HepG2 (cell line): ENCODE measurements at regions not wholly inside any gene's neighbourhood (a gene's known extent, or its start where the extent isn't known, plus 50 kb on each side); places are given as distances from the start of the nearest gene placed in this dataset.

Source experiments
- ATAC-seq: fragments of 200-7000 bp; cut with Tn5 transposase; 3 replicates; pipeline ENCODE4 v1.9.1; 2020; ENCODE audit warnings: mild to moderate bottlenecking, moderate library complexity
- BruUV-seq: library from RNA; stranded (reverse); fragments of 400-500 nt; replicated peaks from 2 replicates; lab custom pipeline; 2021; lab: Mats Ljungman, UMichigan
- CTCF ChIA-PET: fragments of 300-600 bp; formaldehyde crosslinking; extraction: SDS; loops from one replicate; lab custom pipeline; 2021; ENCODE audit warnings: low total read pairs, inconsistent platforms, low intra/inter-chr PET ratio; lab: Yijun Ruan, JAX
- POLR2A ChIA-PET: fragments of 350-600 bp; sonication (Branson Sonifier 250); formaldehyde crosslinking; loops from one replicate; lab custom pipeline; 2020; ENCODE audit warnings: antibody characterized with exemption, inconsistent platforms; lab: Yijun Ruan, JAX
- DNase-seq: peaks from one replicate; pipeline ENCODE4 v3.0.0-alpha.2; 2015; ENCODE audit warnings: low spot score
- FAIRE-seq: peaks from 3 replicates; lab custom pipeline; 2011; peaks lifted over from hg19 to GRCh38; lab: Jason Lieb, UNC
- H2AFZ ChIP-seq: one replicate; pipeline ENCODE4 v1.6.1; 2011; ENCODE audit warnings: low read length, inconsistent platforms
- H3K27ac ChIP-seq: fragments of 300-600 bp; 3 replicates; pipeline ENCODE4 v1.8.0; 2011; ENCODE audit warnings: mixed run types, mild to moderate bottlenecking, mixed read lengths, low read length, inconsistent platforms; ENCODE audit not compliant: insufficient read depth; ENCODE audit errors: extremely low read length
- H3K27me3 ChIP-seq, 2 experiments: fragments of 200-600 bp in 1 of 2; 2 replicates in 1 of 2; 3 replicates in 1 of 2; pipeline versions ENCODE4 v1.6.0 to v1.8.0; 2011; ENCODE audit warnings: low read length in 2 of 2, mild to moderate bottlenecking in 2 of 2, moderate library complexity in 2 of 2, inconsistent platforms in 1 of 2; ENCODE audit not compliant: insufficient read depth in 2 of 2, control insufficient read depth in 1 of 2
- H3K36me3 ChIP-seq, 2 experiments: fragments of 200-600 bp in 1 of 2; replicated peaks in 1 of 2; 2 replicates in 1 of 2; 3 replicates in 1 of 2; pipeline versions ENCODE4 v1.5.1 to v1.8.0; 2011; ENCODE audit warnings: low read length in 2 of 2, inconsistent platforms in 1 of 2; ENCODE audit not compliant: insufficient read depth in 2 of 2, control insufficient read depth in 1 of 2
- H3K4me1 ChIP-seq: 2 replicates; pipeline ENCODE4 v1.5.1; 2012; ENCODE audit warnings: low read length, inconsistent platforms; ENCODE audit not compliant: insufficient read depth
- H3K4me2 ChIP-seq: 2 replicates; pipeline ENCODE4 v1.6.0; 2011; ENCODE audit warnings: low read depth, low read length, inconsistent platforms
- H3K4me3 ChIP-seq, 3 experiments: fragments of 200-600 bp in 1 of 3; sonication (generic), shearing (Covaris generic) in 1 of 3; replicated peaks in 1 of 3; 2 replicates each; pipeline ENCODE4 v1.5.1; 2011 to 2016; ENCODE audit warnings: low read length in 3 of 3, inconsistent platforms in 2 of 3, low read depth in 2 of 3, mild to moderate bottlenecking in 2 of 3, control low read depth in 1 of 3, mixed read lengths in 1 of 3; ENCODE audit not compliant: insufficient read depth in 1 of 3
- H3K79me2 ChIP-seq: one replicate; pipeline ENCODE4 v1.6.1; 2011; ENCODE audit warnings: low read length, inconsistent platforms; ENCODE audit not compliant: insufficient read depth
- H3K9ac ChIP-seq: 2 replicates; pipeline ENCODE4 v1.6.0; 2011; ENCODE audit warnings: mild to moderate bottlenecking, low read depth, low read length, inconsistent platforms; ENCODE audit not compliant: insufficient read depth
- H3K9me3 ChIP-seq: 2 replicates; pipeline ENCODE4 v1.5.1; 2012; ENCODE audit warnings: mild to moderate bottlenecking, low read length
- H4K20me1 ChIP-seq: 2 replicates; pipeline ENCODE4 v1.6.0; 2011; ENCODE audit warnings: inconsistent platforms, mild to moderate bottlenecking, low read length, moderate library complexity; ENCODE audit not compliant: insufficient read depth
- FOXJ3 ChIP-seq: sonication (generic); formaldehyde crosslinking; IDR thresholded peaks from 2 replicates; pipeline ENCODE4 v1.4.0; 2020; ENCODE audit warnings: missing genetic modification reagents, mild to moderate bottlenecking, borderline replicate concordance
- MAF1 ChIP-seq: sonication (generic); formaldehyde crosslinking; IDR thresholded peaks from 2 replicates; pipeline ENCODE4 v1.5.0; 2020; ENCODE audit warnings: missing genetic modification reagents, borderline replicate concordance
- ZBTB1 ChIP-seq: sonication (generic); formaldehyde crosslinking; IDR thresholded peaks from 2 replicates; pipeline ENCODE4 v1.4.0; 2020; ENCODE audit warnings: missing genetic modification reagents, borderline replicate concordance
- ZNF292 ChIP-seq: sonication (generic); formaldehyde crosslinking; IDR thresholded peaks from 2 replicates; pipeline ENCODE4 v1.8.1; 2022; ENCODE audit warnings: mild to moderate bottlenecking, low read depth, missing genetic modification reagents, borderline replicate concordance
- ZNF451 ChIP-seq: sonication (generic); formaldehyde crosslinking; IDR thresholded peaks from 2 replicates; pipeline ENCODE4 v1.5.0; 2020; ENCODE audit warnings: mild to moderate bottlenecking, missing genetic modification reagents
- ZNF841 ChIP-seq: sonication (generic); formaldehyde crosslinking; IDR thresholded peaks from 2 replicates; pipeline ENCODE4 v1.8.1; 2023; ENCODE audit warnings: missing genetic modification reagents, borderline replicate concordance
- WGBS: methylation state at CpG from one replicate; pipeline ENCODE4 v1.1.6; 2017; ENCODE audit warnings: low lambda C conversion rate; 5-methylcytosine and 5-hydroxymethylcytosine counted together
- in situ Hi-C: cut with HindIII; loops from 2 replicates; pipeline ENCODE4 v1.10.0; 2017; ENCODE audit warnings: low pct_unique_long_range_greater_than_20kb; ENCODE audit not compliant: extremely low pct_ligation_motif_present
- intact Hi-C: fragments of 100-400 bp; cut with micrococcal nuclease; formaldehyde crosslinking; loops from one replicate; pipeline ENCODE4 v1.10.0; 2022; ENCODE audit not compliant: unreplicated experiment
- TF ChIP-seq, protein P1 (sequence below): sonication (generic); formaldehyde crosslinking; IDR thresholded peaks from 2 replicates; pipeline ENCODE4 v1.4.0; 2020; ENCODE audit warnings: missing genetic modification reagents
- TF ChIP-seq, protein P2 (sequence below): sonication (generic); formaldehyde crosslinking; IDR thresholded peaks from 2 replicates; pipeline ENCODE4 v1.4.0; 2020; ENCODE audit warnings: missing genetic modification reagents
- TF ChIP-seq, protein P3 (sequence below): IDR thresholded peaks from 2 replicates; pipeline ENCODE4 v1.6.1; 2016; ENCODE audit warnings: low read depth, borderline replicate concordance

DNA sequence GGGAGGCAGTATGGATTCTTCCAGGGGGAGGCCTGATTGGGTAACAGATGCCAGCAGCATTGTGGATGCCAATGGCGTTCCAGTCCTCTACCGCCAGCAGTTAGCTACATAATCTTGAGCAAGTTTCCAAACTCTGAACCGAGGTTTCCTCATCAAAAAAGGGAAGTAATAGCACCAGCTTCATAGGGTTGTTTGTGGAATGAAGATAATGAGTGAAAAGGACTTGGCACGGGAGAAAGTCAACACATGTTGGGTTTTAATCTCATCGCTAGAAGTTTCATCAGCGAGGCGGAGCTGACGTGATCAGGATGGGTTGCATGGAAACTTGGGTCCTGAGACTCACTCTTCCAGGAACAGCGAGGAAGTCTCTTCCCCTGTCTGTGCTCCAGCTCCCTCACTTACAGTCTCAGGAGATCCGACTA, 266.7 kb downstream of the SH3BP4 start:
- Histone ChIP-seq H3K27me3 (peaks cover 0 to 22% of the 10 kb centered on the region in 2 experiments; a peak in 4 of 5 replicates), H3K4me2 (no peak overlapping the region), H3K4me1 (no peaks in the 10 kb centered on the region), H3K9ac (no peak overlapping the region), H3K4me3 (no peak overlapping the region), H3K79me2 (no peaks in the 10 kb centered on the region), H2AFZ (no peak overlapping the region), H3K36me3 (no peaks in the 10 kb centered on the region), H3K27ac (no peak overlapping the region), H3K9me3 (no peaks in the 10 kb centered on the region), H4K20me1 (no peaks in the 10 kb centered on the region)
- in situ Hi-C loops (no loop called here), intact Hi-C loops (no loop called here)
- ChIA-PET CTCF (no interaction called here), POLR2A (no interaction called here)
- BruUV-seq = no TSS peak
- ATAC-seq (no peak), DNase-seq (no peak), FAIRE-seq (no peak)
- TF ChIP-seq, protein P1, sequence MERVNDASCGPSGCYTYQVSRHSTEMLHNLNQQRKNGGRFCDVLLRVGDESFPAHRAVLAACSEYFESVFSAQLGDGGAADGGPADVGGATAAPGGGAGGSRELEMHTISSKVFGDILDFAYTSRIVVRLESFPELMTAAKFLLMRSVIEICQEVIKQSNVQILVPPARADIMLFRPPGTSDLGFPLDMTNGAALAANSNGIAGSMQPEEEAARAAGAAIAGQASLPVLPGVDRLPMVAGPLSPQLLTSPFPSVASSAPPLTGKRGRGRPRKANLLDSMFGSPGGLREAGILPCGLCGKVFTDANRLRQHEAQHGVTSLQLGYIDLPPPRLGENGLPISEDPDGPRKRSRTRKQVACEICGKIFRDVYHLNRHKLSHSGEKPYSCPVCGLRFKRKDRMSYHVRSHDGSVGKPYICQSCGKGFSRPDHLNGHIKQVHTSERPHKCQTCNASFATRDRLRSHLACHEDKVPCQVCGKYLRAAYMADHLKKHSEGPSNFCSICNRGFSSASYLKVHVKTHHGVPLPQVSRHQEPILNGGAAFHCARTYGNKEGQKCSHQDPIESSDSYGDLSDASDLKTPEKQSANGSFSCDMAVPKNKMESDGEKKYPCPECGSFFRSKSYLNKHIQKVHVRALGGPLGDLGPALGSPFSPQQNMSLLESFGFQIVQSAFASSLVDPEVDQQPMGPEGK = no peak
- TF ChIP-seq ZNF451 (CRISPR knock-in tag) (no peak), ZNF292 (no peak), ZBTB1 (CRISPR knock-in tag) (no peak), ZNF841 (CRISPR knock-in tag) (no peak), FOXJ3 (CRISPR knock-in tag) (no peak), MAF1 (CRISPR knock-in tag) (no peak)
- TF ChIP-seq, protein P2, sequence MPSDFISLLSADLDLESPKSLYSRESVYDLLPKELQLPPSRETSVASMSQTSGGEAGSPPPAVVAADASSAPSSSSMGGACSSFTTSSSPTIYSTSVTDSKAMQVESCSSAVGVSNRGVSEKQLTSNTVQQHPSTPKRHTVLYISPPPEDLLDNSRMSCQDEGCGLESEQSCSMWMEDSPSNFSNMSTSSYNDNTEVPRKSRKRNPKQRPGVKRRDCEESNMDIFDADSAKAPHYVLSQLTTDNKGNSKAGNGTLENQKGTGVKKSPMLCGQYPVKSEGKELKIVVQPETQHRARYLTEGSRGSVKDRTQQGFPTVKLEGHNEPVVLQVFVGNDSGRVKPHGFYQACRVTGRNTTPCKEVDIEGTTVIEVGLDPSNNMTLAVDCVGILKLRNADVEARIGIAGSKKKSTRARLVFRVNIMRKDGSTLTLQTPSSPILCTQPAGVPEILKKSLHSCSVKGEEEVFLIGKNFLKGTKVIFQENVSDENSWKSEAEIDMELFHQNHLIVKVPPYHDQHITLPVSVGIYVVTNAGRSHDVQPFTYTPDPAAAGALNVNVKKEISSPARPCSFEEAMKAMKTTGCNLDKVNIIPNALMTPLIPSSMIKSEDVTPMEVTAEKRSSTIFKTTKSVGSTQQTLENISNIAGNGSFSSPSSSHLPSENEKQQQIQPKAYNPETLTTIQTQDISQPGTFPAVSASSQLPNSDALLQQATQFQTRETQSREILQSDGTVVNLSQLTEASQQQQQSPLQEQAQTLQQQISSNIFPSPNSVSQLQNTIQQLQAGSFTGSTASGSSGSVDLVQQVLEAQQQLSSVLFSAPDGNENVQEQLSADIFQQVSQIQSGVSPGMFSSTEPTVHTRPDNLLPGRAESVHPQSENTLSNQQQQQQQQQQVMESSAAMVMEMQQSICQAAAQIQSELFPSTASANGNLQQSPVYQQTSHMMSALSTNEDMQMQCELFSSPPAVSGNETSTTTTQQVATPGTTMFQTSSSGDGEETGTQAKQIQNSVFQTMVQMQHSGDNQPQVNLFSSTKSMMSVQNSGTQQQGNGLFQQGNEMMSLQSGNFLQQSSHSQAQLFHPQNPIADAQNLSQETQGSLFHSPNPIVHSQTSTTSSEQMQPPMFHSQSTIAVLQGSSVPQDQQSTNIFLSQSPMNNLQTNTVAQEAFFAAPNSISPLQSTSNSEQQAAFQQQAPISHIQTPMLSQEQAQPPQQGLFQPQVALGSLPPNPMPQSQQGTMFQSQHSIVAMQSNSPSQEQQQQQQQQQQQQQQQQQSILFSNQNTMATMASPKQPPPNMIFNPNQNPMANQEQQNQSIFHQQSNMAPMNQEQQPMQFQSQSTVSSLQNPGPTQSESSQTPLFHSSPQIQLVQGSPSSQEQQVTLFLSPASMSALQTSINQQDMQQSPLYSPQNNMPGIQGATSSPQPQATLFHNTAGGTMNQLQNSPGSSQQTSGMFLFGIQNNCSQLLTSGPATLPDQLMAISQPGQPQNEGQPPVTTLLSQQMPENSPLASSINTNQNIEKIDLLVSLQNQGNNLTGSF (CRISPR knock-in tag) = no peak
- TF ChIP-seq, protein P3, sequence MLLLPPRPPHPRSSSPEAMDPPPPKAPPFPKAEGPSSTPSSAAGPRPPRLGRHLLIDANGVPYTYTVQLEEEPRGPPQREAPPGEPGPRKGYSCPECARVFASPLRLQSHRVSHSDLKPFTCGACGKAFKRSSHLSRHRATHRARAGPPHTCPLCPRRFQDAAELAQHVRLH (CRISPR knock-in tag) = no peak
- WGBS = 50% methylated on average over 10 of the region's 10 CpGs
